SK-N-MC (cell line): ENCODE measurements at regions not wholly inside any gene's neighbourhood (a gene's known extent, or its start where the extent isn't known, plus 50 kb on each side); places are given as distances from the start of the nearest gene placed in this dataset.

Experiments used
- EZH2 ChIP-seq: fragments of 200-600 bp; sonication (generic); IDR thresholded peaks from one replicate; pipeline ENCODE4 v1.6.1; 2017; ENCODE audit warnings: antibody characterized with exemption
- FOXP2 ChIP-seq: optimal IDR thresholded peaks from 2 replicates; pipeline ENCODE3; 2011; ENCODE audit warnings: mild to moderate bottlenecking, moderate library complexity; ENCODE audit not compliant: insufficient read depth; ENCODE audit errors: extremely low read length, control extremely low read depth
- POLR2AphosphoS5 ChIP-seq: IDR thresholded peaks from 2 replicates; pipeline ENCODE4 v1.6.1; 2012; ENCODE audit warnings: mild to moderate bottlenecking, low read depth, low read length, borderline replicate concordance

DNA sequence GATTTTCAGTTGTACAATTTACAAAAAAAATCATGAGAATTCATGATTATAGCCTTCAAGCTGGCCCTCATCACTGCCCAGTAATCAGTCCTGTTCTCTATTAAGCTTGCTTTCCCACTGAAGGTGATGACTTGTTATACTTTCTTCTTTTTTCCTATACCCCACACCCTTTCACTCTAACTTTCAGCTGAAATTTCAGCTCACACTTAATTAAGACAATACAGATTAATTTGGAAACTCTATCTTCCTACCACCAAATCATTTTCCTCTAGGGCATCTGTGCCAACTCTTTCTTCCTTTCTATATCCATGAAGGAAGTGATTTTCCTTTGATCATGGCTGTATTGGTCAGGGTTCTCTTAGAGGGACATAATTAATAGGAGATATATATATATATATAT lies 449.9 kb downstream of the CD109 start:
- TF ChIP-seq EZH2 (no peak), POLR2AphosphoS5 (no peak), FOXP2 (no peak)
